ENCODE measurements at regions not wholly inside any gene's neighbourhood (a gene's known extent, or its start where the extent isn't known, plus 50 kb on each side); places are given as distances from the start of the nearest gene placed in this dataset.

GRCh38 chr4:20505927-20506326 is 194.3 kb upstream of the PACRGL start:
- DNase-seq (ENCODE audit: extremely low read depth in 1 of 4, low spot score in 3 of 4) (no peak), ATAC-seq (no peak), FAIRE-seq (no peak)
- no TSS peak for BruUV-seq (replicated peaks)
- no peaks in the 10 kb centered on the region for H3K79me2 ChIP-seq (ENCODE audit: control insufficient read depth, insufficient read depth, low read length)
- ChIA-PET POLR2A (no interaction called here), CTCF (ENCODE audit: low intra/inter-chr PET ratio) (no interaction called here)
- in situ Hi-C loops (cut with MboI) (no loop called here), intact Hi-C loops (cut with micrococcal nuclease) (no loop called here)
- no peaks in the 10 kb centered on the region for H3K9me1 ChIP-seq (ENCODE audit: control insufficient read depth, insufficient read depth, low read length)
- no peak for TF ChIP-seq CHAMP1 (IDR thresholded peaks at IDR 0.05)
- TF ChIP-seq, protein P1, sequence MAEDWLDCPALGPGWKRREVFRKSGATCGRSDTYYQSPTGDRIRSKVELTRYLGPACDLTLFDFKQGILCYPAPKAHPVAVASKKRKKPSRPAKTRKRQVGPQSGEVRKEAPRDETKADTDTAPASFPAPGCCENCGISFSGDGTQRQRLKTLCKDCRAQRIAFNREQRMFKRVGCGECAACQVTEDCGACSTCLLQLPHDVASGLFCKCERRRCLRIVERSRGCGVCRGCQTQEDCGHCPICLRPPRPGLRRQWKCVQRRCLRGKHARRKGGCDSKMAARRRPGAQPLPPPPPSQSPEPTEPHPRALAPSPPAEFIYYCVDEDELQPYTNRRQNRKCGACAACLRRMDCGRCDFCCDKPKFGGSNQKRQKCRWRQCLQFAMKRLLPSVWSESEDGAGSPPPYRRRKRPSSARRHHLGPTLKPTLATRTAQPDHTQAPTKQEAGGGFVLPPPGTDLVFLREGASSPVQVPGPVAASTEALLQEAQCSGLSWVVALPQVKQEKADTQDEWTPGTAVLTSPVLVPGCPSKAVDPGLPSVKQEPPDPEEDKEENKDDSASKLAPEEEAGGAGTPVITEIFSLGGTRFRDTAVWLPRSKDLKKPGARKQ (CRISPR knock-in tag; IDR thresholded peaks at IDR 0.05): no peak
- TF ChIP-seq ZNF143 (CRISPR knock-in tag; IDR thresholded peaks at IDR 0.05): no peak
- H3K4me2 ChIP-seq (ENCODE audit: insufficient read depth, low read length): no peak overlapping the region
- H3K36me3 ChIP-seq (ENCODE audit: control insufficient read depth, insufficient read depth, low read length): no peaks in the 10 kb centered on the region
- no peaks in the 10 kb centered on the region for H4K20me1 ChIP-seq (replicated peaks; ENCODE audit: control insufficient read depth, insufficient read depth, low read length)
- H3K9ac ChIP-seq (ENCODE audit: insufficient read depth in 1 of 2, low read depth in 2 of 2, low read length in 2 of 2): no peak overlapping the region
- no peak overlapping the region for H2AFZ ChIP-seq (ENCODE audit: low read depth, low read length)
- 17% methylated on average over 1 of the region's 1 CpG for WGBS (ENCODE audit: insufficient coverage, low coverage, missing lambda C conversion rate)
- no peaks in the 10 kb centered on the region for H3K27me3 ChIP-seq (ENCODE audit: control insufficient read depth in 2 of 2, insufficient read depth in 2 of 2, low read length in 2 of 2)
- no peak overlapping the region for H3K27ac ChIP-seq (ENCODE audit: extremely low read depth, low read depth, low read length)
- no peaks in the 10 kb centered on the region for H3K9me3 ChIP-seq (replicated peaks; ENCODE audit: control insufficient read depth, insufficient read depth, low read depth, low read length)
- H3K4me1 ChIP-seq (replicated peaks in 1 of 2; ENCODE audit: control insufficient read depth in 2 of 2, insufficient read depth in 2 of 2, low read length in 2 of 2): no peaks in the 10 kb centered on the region
- H3K4me3 ChIP-seq: no peak overlapping the region
